SH-SY5Y (cell line): ENCODE measurements at regions not wholly inside any gene's neighbourhood (a gene's known extent, or its start where the extent isn't known, plus 50 kb on each side); places are given as distances from the start of the nearest gene placed in this dataset.

Experiments used
- GATA2 ChIP-seq: IDR thresholded peaks from 2 replicates; pipeline ENCODE4 v1.6.1; 2011; ENCODE audit warnings: mild to moderate bottlenecking, low read depth, low read length
- GATA3 ChIP-seq: IDR thresholded peaks from 2 replicates; pipeline ENCODE4 v1.6.1; 2011; ENCODE audit warnings: low read depth, mild to moderate bottlenecking, low read length, moderate library complexity

- TF ChIP-seq GATA2 (no peak), GATA3 (no peak)
Measured at GRCh38 chr3:181383201-181383600, 328.5 kb upstream of the SOX2 start.
